ENCODE measurements at regions not wholly inside any gene's neighbourhood (a gene's known extent, or its start where the extent isn't known, plus 50 kb on each side); places are given as distances from the start of the nearest gene placed in this dataset.
"Not testable (repeated sequence)": the region's sequence is repeated elsewhere in the genome, so short reads cannot be mapped to it uniquely, and the experiment has no call there.

- H3K4me3 Mint-ChIP-seq; H3K27ac Mint-ChIP-seq; CTCF ChIA-PET; H3K4me1 Mint-ChIP-seq; H3K36me3 Mint-ChIP-seq (ENCODE audit: low read depth); POLR2A ChIA-PET; H3K27me3 Mint-ChIP-seq; DNase-seq: not testable (repeated sequence)
- peaks cover 30% of the 10 kb centered on the region for H3K9me3 Mint-ChIP-seq
Measured at GRCh38 chr21:9969399-9969798, 552.0 kb upstream of the TPTE start.

DNA sequence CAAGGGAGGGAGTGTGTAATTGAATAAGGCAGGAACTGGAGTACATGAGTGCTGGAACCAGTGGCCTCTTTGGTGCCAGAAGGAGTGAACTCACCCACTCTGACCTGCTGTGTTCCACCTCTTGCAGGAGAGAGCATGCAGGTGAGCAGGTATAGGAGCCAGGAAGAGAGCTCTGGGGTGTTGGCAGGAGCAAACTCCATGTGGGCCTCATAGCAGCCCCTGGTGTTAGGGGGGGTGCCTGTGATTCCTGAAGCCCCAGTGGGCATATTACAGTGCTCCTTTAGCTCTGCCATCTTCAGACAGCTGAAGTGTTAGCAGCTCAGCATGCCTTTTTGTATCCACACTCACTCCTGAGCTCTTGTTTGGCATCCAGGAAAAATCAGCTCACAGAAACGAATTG is 549.4 kb upstream of the TPTE start:
- peaks cover 23% of the 10 kb centered on the region for H3K9me3 Mint-ChIP-seq
- H3K27ac Mint-ChIP-seq; CTCF ChIA-PET; POLR2A ChIA-PET; H3K36me3 Mint-ChIP-seq (ENCODE audit: low read depth); H3K27me3 Mint-ChIP-seq; H3K4me3 Mint-ChIP-seq; DNase-seq; H3K4me1 Mint-ChIP-seq: not testable (repeated sequence)

GRCh38 chr21:9978371-9978770 is 543.0 kb upstream of the TPTE start:
- H3K4me3 Mint-ChIP-seq; CTCF ChIA-PET; H3K36me3 Mint-ChIP-seq (ENCODE audit: low read depth); H3K27me3 Mint-ChIP-seq; H3K4me1 Mint-ChIP-seq; DNase-seq; POLR2A ChIA-PET; H3K27ac Mint-ChIP-seq: not testable (repeated sequence)
- peaks cover 21% of the 10 kb centered on the region for H3K9me3 Mint-ChIP-seq

DNA sequence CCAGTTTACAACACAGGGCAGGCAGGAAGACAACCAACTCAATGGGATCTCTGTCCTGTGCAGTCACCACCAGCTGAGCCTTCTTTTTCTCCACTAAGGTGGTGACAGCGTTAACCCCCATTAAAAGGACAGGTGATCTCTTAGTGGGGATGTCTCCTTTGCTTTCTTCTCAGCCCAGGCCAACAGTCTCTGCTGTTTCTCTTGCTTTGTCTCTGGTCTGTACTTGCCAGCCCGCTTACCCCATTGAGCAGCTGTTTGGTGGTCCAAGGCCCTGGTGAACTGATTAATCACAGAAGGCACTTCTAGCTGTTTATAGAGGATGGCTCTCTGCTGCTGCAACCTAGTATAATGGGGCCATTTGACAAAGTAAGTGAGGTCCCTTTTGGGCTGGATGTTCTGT is 523.9 kb upstream of the TPTE start:
- DNase-seq; H3K27ac Mint-ChIP-seq; H3K4me3 Mint-ChIP-seq; CTCF ChIA-PET; H3K36me3 Mint-ChIP-seq (ENCODE audit: low read depth); POLR2A ChIA-PET; H3K4me1 Mint-ChIP-seq; H3K27me3 Mint-ChIP-seq: not testable (repeated sequence)
- H3K9me3 Mint-ChIP-seq: peaks cover 18% of the 10 kb centered on the region

DNA sequence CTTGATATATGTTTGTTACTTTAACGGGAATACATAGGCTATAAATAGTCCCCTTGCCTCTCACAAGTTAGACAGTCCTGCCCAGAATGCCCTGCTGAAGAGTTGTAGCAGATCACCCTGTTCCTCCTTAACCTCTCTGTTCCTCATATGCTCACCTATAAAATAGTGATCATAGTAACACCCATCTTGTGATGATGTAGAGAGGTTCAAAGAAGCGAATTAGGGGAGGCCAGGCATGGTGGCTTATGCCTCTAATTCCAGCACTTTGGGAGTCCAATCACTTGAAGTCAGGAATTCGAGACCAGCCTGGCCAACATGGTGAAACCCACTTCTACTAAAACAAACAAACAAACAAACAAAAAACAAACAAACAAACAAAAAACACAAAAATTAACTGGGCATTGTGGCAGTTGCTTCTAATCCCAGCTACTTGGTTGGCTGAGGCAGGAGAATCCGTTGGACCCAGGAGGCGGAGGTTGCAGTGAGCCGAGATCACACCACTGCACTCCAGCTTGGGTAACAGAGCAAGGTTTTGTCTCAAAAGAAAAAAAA is 518.5 kb upstream of the TPTE start:
- H3K4me1 Mint-ChIP-seq; DNase-seq; H3K4me3 Mint-ChIP-seq; H3K27ac Mint-ChIP-seq; H3K27me3 Mint-ChIP-seq; POLR2A ChIA-PET; H3K36me3 Mint-ChIP-seq (ENCODE audit: low read depth); CTCF ChIA-PET: not testable (repeated sequence)
- peaks cover 28% of the 10 kb centered on the region for H3K9me3 Mint-ChIP-seq

DNA sequence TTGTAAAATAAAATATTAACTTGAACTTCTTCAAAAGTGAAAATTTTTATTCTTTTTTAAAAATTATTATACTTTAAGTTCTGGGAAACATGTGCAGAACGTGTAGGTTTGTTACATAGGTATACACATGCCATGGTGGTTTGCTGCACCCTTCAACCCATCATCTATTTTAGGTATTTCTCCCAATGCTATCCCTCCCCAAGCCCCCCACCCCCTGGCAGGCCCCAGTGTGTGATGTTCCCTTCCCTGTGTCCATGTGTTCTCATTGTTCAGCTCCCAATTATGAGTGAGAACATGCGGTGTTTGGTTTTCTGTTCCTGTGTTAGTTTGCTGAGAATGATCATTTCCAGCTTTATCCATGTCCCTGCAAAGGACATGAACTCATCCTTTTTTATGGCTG is 515.6 kb upstream of the TPTE start:
- CTCF ChIA-PET: not testable (repeated sequence)

DNA sequence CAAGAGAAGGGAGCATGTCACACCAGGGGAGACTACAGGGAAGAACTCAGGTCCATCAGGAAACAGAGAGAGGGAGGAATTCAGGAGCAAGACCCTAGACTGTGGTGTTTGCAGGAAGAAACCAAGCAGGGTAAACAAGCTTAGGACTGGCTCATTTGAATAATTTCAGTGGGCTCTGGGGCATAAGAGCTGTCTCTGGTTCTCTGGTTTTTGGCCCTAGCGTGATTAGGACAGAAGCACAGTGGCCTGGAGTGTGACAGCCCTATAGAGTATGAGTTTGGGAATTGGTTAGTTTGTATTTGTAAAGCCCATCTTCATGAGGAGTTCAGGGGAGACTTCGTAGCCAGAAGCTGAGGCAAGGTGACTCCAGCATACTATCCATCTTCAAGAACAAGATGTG is 504.4 kb upstream of the TPTE start:
- H3K27me3 Mint-ChIP-seq; H3K4me3 Mint-ChIP-seq; DNase-seq; CTCF ChIA-PET; H3K36me3 Mint-ChIP-seq (ENCODE audit: low read depth); H3K4me1 Mint-ChIP-seq; POLR2A ChIA-PET; H3K27ac Mint-ChIP-seq: not testable (repeated sequence)
- H3K9me3 Mint-ChIP-seq: peaks cover 14% of the 10 kb centered on the region

More for the DNA sequence above, 515.6 kb upstream of the TPTE start:
- DNase-seq; H3K36me3 Mint-ChIP-seq (ENCODE audit: low read depth); H3K4me3 Mint-ChIP-seq; POLR2A ChIA-PET; H3K27me3 Mint-ChIP-seq; H3K4me1 Mint-ChIP-seq; H3K27ac Mint-ChIP-seq: not testable (repeated sequence)
- peaks cover 21% of the 10 kb centered on the region for H3K9me3 Mint-ChIP-seq

GRCh38 chr21:10017757-10018156 is 503.6 kb upstream of the TPTE start:
- H3K27ac Mint-ChIP-seq; DNase-seq; H3K4me1 Mint-ChIP-seq; H3K27me3 Mint-ChIP-seq; H3K4me3 Mint-ChIP-seq; CTCF ChIA-PET; POLR2A ChIA-PET; H3K36me3 Mint-ChIP-seq (ENCODE audit: low read depth): not testable (repeated sequence)
- H3K9me3 Mint-ChIP-seq: peaks cover 10% of the 10 kb centered on the region

- H3K9me3 Mint-ChIP-seq; DNase-seq; H3K4me3 Mint-ChIP-seq; H3K4me1 Mint-ChIP-seq; H3K27ac Mint-ChIP-seq; H3K36me3 Mint-ChIP-seq (ENCODE audit: low read depth); CTCF ChIA-PET; POLR2A ChIA-PET; H3K27me3 Mint-ChIP-seq: not testable (repeated sequence)
Measured at GRCh38 chr21:10021462-10021861, 499.9 kb upstream of the TPTE start.

DNA sequence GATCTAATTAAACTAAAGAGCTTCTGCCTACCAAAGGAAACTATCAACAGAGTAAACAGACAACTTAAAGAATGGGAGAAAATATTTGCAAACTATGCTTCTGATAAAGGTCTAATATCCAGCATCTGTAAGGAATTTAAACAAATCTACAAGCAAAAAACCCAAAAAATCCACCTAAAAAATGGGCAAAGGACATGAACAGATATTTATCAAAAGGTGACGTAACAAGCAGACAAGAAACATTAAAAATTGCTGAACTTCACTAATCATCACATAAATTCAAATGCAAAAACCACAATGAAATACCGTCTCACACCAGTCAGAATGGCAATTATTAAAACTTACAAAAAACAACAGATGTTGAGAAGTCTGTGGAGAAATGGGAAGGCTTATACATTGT is 498.6 kb upstream of the TPTE start:
- DNase-seq; H3K4me1 Mint-ChIP-seq; H3K4me3 Mint-ChIP-seq; H3K36me3 Mint-ChIP-seq (ENCODE audit: low read depth); H3K27me3 Mint-ChIP-seq; H3K9me3 Mint-ChIP-seq; POLR2A ChIA-PET; CTCF ChIA-PET; H3K27ac Mint-ChIP-seq: not testable (repeated sequence)
